ENCODE measurements at regions not wholly inside any gene's neighbourhood (a gene's known extent, or its start where the extent isn't known, plus 50 kb on each side); places are given as distances from the start of the nearest gene placed in this dataset.

DNA sequence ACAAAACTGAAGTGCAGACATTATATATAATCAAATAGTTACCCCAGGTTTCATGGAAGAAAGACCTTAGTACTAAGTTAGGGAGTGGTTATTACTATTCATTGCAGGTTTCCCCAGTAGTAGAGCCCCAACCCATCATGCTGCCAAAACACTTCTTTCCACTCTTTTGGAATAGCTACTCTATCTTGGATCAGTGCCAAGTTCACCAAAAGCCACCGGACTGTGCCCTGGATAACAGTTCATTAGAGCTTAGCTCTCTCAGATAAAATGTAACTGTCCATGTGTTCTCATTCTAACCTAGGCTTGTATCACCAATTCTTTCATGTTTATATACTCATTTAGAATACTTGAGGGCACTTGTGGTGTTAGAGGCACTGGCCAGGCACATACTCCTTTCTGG lies 540.1 kb upstream of the C16orf82 start:
- TF ChIP-seq ATF7 (IDR thresholded peaks at IDR 0.05; ENCODE audit: low read depth) (no peak), EZH2 (IDR thresholded peaks at IDR 0.05; ENCODE audit: borderline replicate concordance, control insufficient read depth, low read depth, low read length) (no peak), SMC3 (IDR thresholded peaks at IDR 0.05; ENCODE audit: borderline replicate concordance, low read length) (no peak), CTCF (IDR thresholded peaks at IDR 0.05 in 2 of 3, conservative IDR thresholded peaks at IDR 0.05 in 1 of 3; ENCODE audit: control insufficient read depth in 2 of 3, extremely low read depth in 1 of 3, insufficient read depth in 1 of 3, low read depth in 3 of 3, low read length in 3 of 3) (no peak), MYC (IDR thresholded peaks at IDR 0.05; ENCODE audit: insufficient read depth, insufficient read length, insufficient replicate concordance, low read length, severe bottlenecking) (no peak), POLR2A (IDR thresholded peaks at IDR 0.05; ENCODE audit: low read depth, low read length) (no peak), HDAC6 (IDR thresholded peaks at IDR 0.05; ENCODE audit: unreplicated experiment) (no peak), NR2F1 (conservative IDR thresholded peaks at IDR 0.05) (no peak), ETV6 (conservative IDR thresholded peaks at IDR 0.05 in 1 of 2, IDR thresholded peaks at IDR 0.05 in 1 of 2; ENCODE audit: borderline replicate concordance in 1 of 2, low read depth in 1 of 2) (no peak), TAF1 (IDR thresholded peaks at IDR 0.05; ENCODE audit: borderline replicate concordance, low read depth, low read length) (no peak), ZNF274 (IDR thresholded peaks at IDR 0.05; ENCODE audit: insufficient read depth, insufficient read length) (no peak)

Measured in GM12878 (cell line).